ENCODE measurements at regions not wholly inside any gene's neighbourhood (a gene's known extent, or its start where the extent isn't known, plus 50 kb on each side); places are given as distances from the start of the nearest gene placed in this dataset.

DNA sequence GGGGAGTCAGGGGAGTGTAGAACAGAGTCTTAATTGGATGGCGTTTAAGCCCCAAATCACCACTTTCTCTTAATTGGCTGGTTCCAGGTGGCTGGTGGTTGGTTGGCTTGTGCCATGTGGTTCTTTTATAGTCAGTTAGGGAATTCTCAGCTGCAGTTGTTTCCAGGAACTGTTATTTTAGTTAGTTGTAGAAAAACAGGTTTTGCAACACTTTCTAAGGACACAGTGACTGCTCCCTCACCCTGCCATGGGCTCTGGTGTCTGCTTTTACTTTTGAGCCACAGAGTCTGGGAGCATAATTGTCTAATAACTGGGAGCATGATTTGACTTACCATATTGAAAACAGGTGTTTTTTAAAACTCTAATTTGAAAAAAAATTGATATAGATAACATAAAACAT lies 75.8 kb upstream of the PCDH18 start:
- CTCF ChIA-PET, result no interaction called here
- FAIRE-seq, result no peak

More for the DNA sequence above, 75.8 kb upstream of the PCDH18 start:
- Histone ChIP-seq H3K9me1 (replicated peaks; ENCODE audit: control insufficient read depth, extremely low read depth, insufficient read depth, low read length) (no peaks in the 10 kb centered on the region), H4K20me1 (replicated peaks; ENCODE audit: control insufficient read depth, extremely low read depth, insufficient read depth, low read length) (no peaks in the 10 kb centered on the region), H3K4me3 (replicated peaks in 1 of 3; ENCODE audit: insufficient read depth in 1 of 3, low read depth in 1 of 3, low read length in 3 of 3) (no peak overlapping the region), H3K4me1 (ENCODE audit: control insufficient read depth, extremely low read depth, insufficient read depth, low read length) (no peaks in the 10 kb centered on the region), H2AFZ (ENCODE audit: low read depth, low read length) (no peak overlapping the region), H3K79me2 (ENCODE audit: control insufficient read depth, insufficient read depth, low read length) (no peaks in the 10 kb centered on the region), H3K27ac (ENCODE audit: insufficient read depth, low read depth, low read length) (no peak overlapping the region), H3K27me3 (ENCODE audit: control insufficient read depth in 2 of 2, insufficient read depth in 2 of 2, low read length in 2 of 2) (no peaks in the 10 kb centered on the region), H3K4me2 (ENCODE audit: insufficient read depth, low read length) (no peak overlapping the region), H3K9me3 (replicated peaks; ENCODE audit: control insufficient read depth, insufficient read depth, low read length) (no peaks in the 10 kb centered on the region), H3K36me3 (ENCODE audit: control insufficient read depth in 2 of 2, extremely low read depth in 1 of 2, insufficient read depth in 2 of 2, low read length in 2 of 2) (no peaks in the 10 kb centered on the region), H3K9ac (replicated peaks; ENCODE audit: extremely low read depth, insufficient read depth, low read length) (no peak overlapping the region)
- POLR2A ChIA-PET, result no interaction called here
- dilution Hi-C loops (cut with MboI; ENCODE audit: extremely low pct_ligation_motif_present, low sequenced_read_pairs), result no loop called here
- TF ChIP-seq EZH2 (IDR thresholded peaks at IDR 0.05; ENCODE audit: borderline replicate concordance, low read depth, low read length, severe bottlenecking), result no peak
- no peak for TF ChIP-seq POLR2AphosphoS5 (IDR thresholded peaks at IDR 0.05; ENCODE audit: insufficient read depth, low read depth, low read length)
- TF ChIP-seq POLR2A (IDR thresholded peaks at IDR 0.05; ENCODE audit: low read depth, low read length), result no peak
- no peak for TF ChIP-seq FOS (IDR thresholded peaks at IDR 0.05; ENCODE audit: borderline replicate concordance, insufficient read depth, low read length)
- TF ChIP-seq, protein P1, sequence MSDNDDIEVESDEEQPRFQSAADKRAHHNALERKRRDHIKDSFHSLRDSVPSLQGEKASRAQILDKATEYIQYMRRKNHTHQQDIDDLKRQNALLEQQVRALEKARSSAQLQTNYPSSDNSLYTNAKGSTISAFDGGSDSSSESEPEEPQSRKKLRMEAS (IDR thresholded peaks at IDR 0.05; ENCODE audit: insufficient read depth, insufficient read length), result no peak
- TF ChIP-seq JUN (IDR thresholded peaks at IDR 0.05; ENCODE audit: borderline replicate concordance, insufficient read depth, insufficient read length, low read depth), result no peak
- TF ChIP-seq, protein P2, sequence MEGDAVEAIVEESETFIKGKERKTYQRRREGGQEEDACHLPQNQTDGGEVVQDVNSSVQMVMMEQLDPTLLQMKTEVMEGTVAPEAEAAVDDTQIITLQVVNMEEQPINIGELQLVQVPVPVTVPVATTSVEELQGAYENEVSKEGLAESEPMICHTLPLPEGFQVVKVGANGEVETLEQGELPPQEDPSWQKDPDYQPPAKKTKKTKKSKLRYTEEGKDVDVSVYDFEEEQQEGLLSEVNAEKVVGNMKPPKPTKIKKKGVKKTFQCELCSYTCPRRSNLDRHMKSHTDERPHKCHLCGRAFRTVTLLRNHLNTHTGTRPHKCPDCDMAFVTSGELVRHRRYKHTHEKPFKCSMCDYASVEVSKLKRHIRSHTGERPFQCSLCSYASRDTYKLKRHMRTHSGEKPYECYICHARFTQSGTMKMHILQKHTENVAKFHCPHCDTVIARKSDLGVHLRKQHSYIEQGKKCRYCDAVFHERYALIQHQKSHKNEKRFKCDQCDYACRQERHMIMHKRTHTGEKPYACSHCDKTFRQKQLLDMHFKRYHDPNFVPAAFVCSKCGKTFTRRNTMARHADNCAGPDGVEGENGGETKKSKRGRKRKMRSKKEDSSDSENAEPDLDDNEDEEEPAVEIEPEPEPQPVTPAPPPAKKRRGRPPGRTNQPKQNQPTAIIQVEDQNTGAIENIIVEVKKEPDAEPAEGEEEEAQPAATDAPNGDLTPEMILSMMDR (IDR thresholded peaks at IDR 0.05; ENCODE audit: extremely low read depth in 1 of 2, insufficient read depth in 1 of 2, low read depth in 1 of 2, low read length in 2 of 2), result no peak
- TF ChIP-seq GATA2 (IDR thresholded peaks at IDR 0.05; ENCODE audit: insufficient read depth, insufficient read length, low read depth, low read length), result no peak
- no peak for TF ChIP-seq MYC (IDR thresholded peaks at IDR 0.05; ENCODE audit: low read depth, low read length)
- BruUV-seq (replicated peaks), result no TSS peak
- intact Hi-C loops (cut with micrococcal nuclease), result no loop called here
- no peak for DNase-seq (ENCODE audit: low read depth, low spot score)

Data from endothelial cell of umbilical vein (primary cell).